ENCODE measurements at regions not wholly inside any gene's neighbourhood (a gene's known extent, or its start where the extent isn't known, plus 50 kb on each side); places are given as distances from the start of the nearest gene placed in this dataset.

DNA sequence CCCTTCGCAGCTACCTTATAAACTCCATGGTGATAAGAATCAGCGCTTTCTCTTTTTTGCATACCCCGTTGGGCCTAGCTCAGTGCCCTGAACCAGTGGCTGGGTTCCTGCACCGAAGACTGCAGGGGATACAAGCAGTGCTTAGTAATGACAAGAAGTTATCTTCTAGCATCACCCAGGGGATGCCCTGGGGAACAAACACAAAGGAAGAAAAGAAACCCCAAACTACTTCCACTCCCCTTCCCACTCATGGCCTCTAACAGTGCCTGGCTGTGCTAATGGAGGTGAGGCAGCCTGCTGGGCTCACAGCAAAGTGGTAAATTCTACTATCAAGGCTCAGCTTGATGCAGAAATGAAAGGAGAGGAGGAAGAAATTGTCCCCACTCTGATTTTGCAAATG lies 314.7 kb downstream of the TXNL1 start:
- intact Hi-C loops (cut with micrococcal nuclease): no loop called here
- ChIA-PET CTCF (ENCODE audit: low intra/inter-chr PET ratio) (interaction anchor here (0.7 kb wide), 1 partner anchor 243 kb away, joined by 3 read pairs; no protein-coding TSS in a partner anchor), POLR2A (no interaction called here)
- H3K79me2 ChIP-seq (ENCODE audit: control insufficient read depth, insufficient read depth, low read length): no peaks in the 10 kb centered on the region
- BruUV-seq (replicated peaks): no TSS peak
- no peaks in the 10 kb centered on the region for H3K36me3 ChIP-seq (ENCODE audit: control insufficient read depth, insufficient read depth, low read length)
- no peak for ATAC-seq
- no peak for FAIRE-seq
- no peaks in the 10 kb centered on the region for H3K9me1 ChIP-seq (ENCODE audit: control insufficient read depth, insufficient read depth, low read length)
- no peaks in the 10 kb centered on the region; the same call in 1 of the 2 replicates for H4K20me1 ChIP-seq (replicated peaks; ENCODE audit: control insufficient read depth, insufficient read depth, low read length)
- no peak overlapping the region for H3K4me3 ChIP-seq
- in situ Hi-C loops (cut with MboI): no loop called here
- no peaks in the 10 kb centered on the region for H3K9me3 ChIP-seq (replicated peaks; ENCODE audit: control insufficient read depth, insufficient read depth, low read depth, low read length)
- no peak overlapping the region for H3K9ac ChIP-seq (ENCODE audit: insufficient read depth in 1 of 2, low read depth in 2 of 2, low read length in 2 of 2)
- H3K27ac ChIP-seq (ENCODE audit: extremely low read depth, low read depth, low read length): no peak overlapping the region
- no peaks in the 10 kb centered on the region for H3K4me1 ChIP-seq (replicated peaks in 1 of 2; ENCODE audit: control insufficient read depth in 2 of 2, insufficient read depth in 2 of 2, low read length in 2 of 2)
- H2AFZ ChIP-seq (ENCODE audit: low read depth, low read length): no peak overlapping the region
- no peak overlapping the region for H3K4me2 ChIP-seq (ENCODE audit: insufficient read depth, low read length)
- no peaks in the 10 kb centered on the region for H3K27me3 ChIP-seq (ENCODE audit: control insufficient read depth in 2 of 2, insufficient read depth in 2 of 2, low read length in 2 of 2)
- no peak for DNase-seq (ENCODE audit: extremely low read depth in 1 of 4, low spot score in 3 of 4)
- WGBS (ENCODE audit: insufficient coverage, low coverage, missing lambda C conversion rate): 0% methylated on average over 4 of the region's 4 CpGs
- TF ChIP-seq PHF20 (IDR thresholded peaks at IDR 0.05; ENCODE audit: partially characterized antibody) (no peak), ZNF644 (tag; IDR thresholded peaks at IDR 0.05; ENCODE audit: low read depth) (no peak), WHSC1 (IDR thresholded peaks at IDR 0.05; ENCODE audit: low read length) (no peak), PTRF (tag; IDR thresholded peaks at IDR 0.05) (no peak), CBFA2T2 (conservative IDR thresholded peaks at IDR 0.05) (no peak), TEAD2 (tag; IDR thresholded peaks at IDR 0.05) (no peak), PRPF4 (IDR thresholded peaks at IDR 0.05; ENCODE audit: insufficient read depth, low read depth, low read length, poor library complexity, severe bottlenecking) (no peak), ELK3 (CRISPR knock-in tag; IDR thresholded peaks at IDR 0.05) (no peak), MAZ (CRISPR knock-in tag; conservative IDR thresholded peaks at IDR 0.05 in 1 of 2, IDR thresholded peaks at IDR 0.05 in 1 of 2) (no peak), ZNF3 (CRISPR knock-in tag; IDR thresholded peaks at IDR 0.05) (no peak), REST (IDR thresholded peaks at IDR 0.05; ENCODE audit: borderline replicate concordance) (no peak), REST (CRISPR knock-in tag; IDR thresholded peaks at IDR 0.05; ENCODE audit: low read depth) (no peak)
